H1 (cell line): ENCODE measurements at regions not wholly inside any gene's neighbourhood (a gene's known extent, or its start where the extent isn't known, plus 50 kb on each side); places are given as distances from the start of the nearest gene placed in this dataset.

ENCODE experiments used
- CTCF ChIA-PET: fragments of 300-600 bp; sonication (Branson Sonifier 250); formaldehyde crosslinking; loops from one replicate; lab custom pipeline; 2021; ENCODE audit not compliant: partially characterized antibody; lab: Charles Lee
- POLR2A ChIA-PET: fragments of 300-600 bp; sonication (Branson Sonifier 250); formaldehyde crosslinking; loops from one replicate; lab custom pipeline; 2021; ENCODE audit warnings: inconsistent platforms; ENCODE audit not compliant: partially characterized antibody; lab: Charles Lee
- DNase-seq, 2 experiments: peaks; one replicate each; pipeline versions ENCODE4 v3.0.0 to v3.0.0-alpha.2; 2010 to 2022; ENCODE audit warnings: low spot score in 2 of 2, low read depth in 1 of 2, mixed read lengths in 1 of 2
- FAIRE-seq: peaks from 2 replicates; lab custom pipeline; 2011; peaks lifted over from hg19 to GRCh38; lab: Jason Lieb, UNC
- H2AFZ ChIP-seq: 2 replicates; pipeline ENCODE4 v1.8.1; 2012; ENCODE audit warnings: low read length, inconsistent platforms
- H2AK5ac ChIP-seq: 2 replicates; pipeline ENCODE4 v1.6.1; 2013; ENCODE audit warnings: low read depth, low read length
- H2BK120ac ChIP-seq: replicated peaks from 2 replicates; pipeline ENCODE3; 2013; ENCODE audit warnings: low read depth, low read length, inconsistent platforms
- H2BK12ac ChIP-seq: 2 replicates; pipeline ENCODE4 v1.6.1; 2013; ENCODE audit warnings: low read depth, low read length
- H2BK15ac ChIP-seq: 2 replicates; pipeline ENCODE4 v1.6.1; 2013; ENCODE audit warnings: low read length
- H2BK20ac ChIP-seq: 2 replicates; pipeline ENCODE4 v1.6.1; 2013; ENCODE audit warnings: low read length
- H2BK5ac ChIP-seq: 2 replicates; pipeline ENCODE4 v1.6.1; 2013; ENCODE audit warnings: low read depth, low read length
- H3K14ac ChIP-seq: 2 replicates; pipeline ENCODE4 v1.6.1; 2013; ENCODE audit warnings: inconsistent platforms; ENCODE audit not compliant: insufficient read length
- H3K18ac ChIP-seq: 2 replicates; pipeline ENCODE4 v1.6.1; 2013; ENCODE audit warnings: low read length; ENCODE audit errors: extremely low read depth
- H3K23ac ChIP-seq: 2 replicates; pipeline ENCODE4 v1.6.1; 2013; ENCODE audit warnings: inconsistent platforms; ENCODE audit not compliant: insufficient read length
- H3K23me2 ChIP-seq: 2 replicates; pipeline ENCODE4 v1.6.1; 2013; ENCODE audit warnings: low read depth, low read length
- H3K27ac ChIP-seq: 2 replicates; pipeline ENCODE4 v1.6.1; 2011; ENCODE audit warnings: low read depth, low read length, inconsistent platforms
- H3K27me3 ChIP-seq, 4 experiments: replicated peaks in 1 of 4; 1 replicate in 1 of 4; 2 replicates in 3 of 4; pipeline versions ENCODE4 v1.6.1 to v1.8.1; 2011 to 2013; ENCODE audit warnings: low read length in 3 of 4, mild to moderate bottlenecking in 3 of 4, inconsistent platforms in 2 of 4, mixed read lengths in 2 of 4, moderate library complexity in 1 of 4; ENCODE audit not compliant: control insufficient read depth in 3 of 4, insufficient read depth in 3 of 4; ENCODE audit errors: extremely low read depth in 1 of 4
- H3K36me3 ChIP-seq, 4 experiments: 2 replicates each; pipeline versions ENCODE4 v1.6.1 to v1.8.1; 2011 to 2013; ENCODE audit warnings: mild to moderate bottlenecking in 4 of 4, low read length in 3 of 4, moderate library complexity in 2 of 4, control low read depth in 1 of 4, inconsistent platforms in 1 of 4; ENCODE audit not compliant: insufficient read depth in 4 of 4, control insufficient read depth in 2 of 4
- H3K4ac ChIP-seq: replicated peaks from 2 replicates; pipeline ENCODE3; 2013; ENCODE audit warnings: low read length, low read depth, mixed read lengths, inconsistent platforms; ENCODE audit not compliant: insufficient read length
- H3K4me1 ChIP-seq, 4 experiments: replicated peaks in 1 of 4; 1 replicate in 1 of 4; 2 replicates in 3 of 4; pipeline versions ENCODE4 v1.6.1 to v1.8.1; 2011 to 2013; ENCODE audit warnings: low read length in 3 of 4, inconsistent platforms in 2 of 4, mixed read lengths in 1 of 4; ENCODE audit not compliant: insufficient read depth in 4 of 4, control insufficient read depth in 3 of 4
- H3K4me2 ChIP-seq, 2 experiments: 2 replicates each; pipeline versions ENCODE4 v1.6.1 to v1.8.1; 2011 to 2013; ENCODE audit warnings: low read depth in 2 of 2, low read length in 2 of 2, control low read depth in 1 of 2, inconsistent platforms in 1 of 2, mild to moderate bottlenecking in 1 of 2; ENCODE audit not compliant: insufficient read depth in 1 of 2
- H3K4me3 ChIP-seq, 4 experiments: fragments of 200-600, 300-600 bp in 1 of 4; sonication (generic), shearing (Covaris generic), sonication (Bioruptor Twin) in 1 of 4; 2 replicates each; pipeline versions ENCODE4 v1.5.1 to v1.8.1; 2011 to 2016; ENCODE audit warnings: low read length in 4 of 4, low read depth in 3 of 4, control low read depth in 2 of 4, inconsistent platforms in 2 of 4, mild to moderate bottlenecking in 2 of 4, mixed read lengths in 1 of 4, moderate library complexity in 1 of 4; ENCODE audit not compliant: insufficient read depth in 2 of 4; ENCODE audit errors: extremely low read depth in 1 of 4
- H3K56ac ChIP-seq: replicated peaks from 2 replicates; pipeline ENCODE3; 2013; ENCODE audit warnings: low read depth, mild to moderate bottlenecking, mixed read lengths, low read length, inconsistent platforms; ENCODE audit not compliant: insufficient read length
- H3K79me1 ChIP-seq: 2 replicates; pipeline ENCODE4 v1.6.1; 2013; ENCODE audit warnings: low read depth, low read length, control low read depth
- H3K79me2 ChIP-seq, 2 experiments: 2 replicates each; pipeline versions ENCODE4 v1.6.1 to v1.8.1; 2012 to 2013; ENCODE audit warnings: low read length in 2 of 2, mild to moderate bottlenecking in 2 of 2, inconsistent platforms in 1 of 2; ENCODE audit not compliant: insufficient read depth in 2 of 2, control insufficient read depth in 1 of 2
- H3K9ac ChIP-seq, 4 experiments: replicated peaks in 1 of 4; 1 replicate in 1 of 4; 2 replicates in 3 of 4; pipeline versions ENCODE4 v1.6.1 to v1.8.1; 2011 to 2013; ENCODE audit warnings: low read depth in 3 of 4, low read length in 3 of 4, control low read depth in 2 of 4, mild to moderate bottlenecking in 2 of 4, moderate library complexity in 2 of 4, inconsistent platforms in 1 of 4; ENCODE audit errors: extremely low read depth in 1 of 4
- H3K9me3 ChIP-seq, 2 experiments: 2 replicates each; pipeline versions ENCODE4 v1.6.1 to v1.8.1; 2012 to 2013; ENCODE audit warnings: mild to moderate bottlenecking in 2 of 2, moderate library complexity in 2 of 2, control low read depth in 1 of 2, inconsistent platforms in 1 of 2, low read depth in 1 of 2, low read length in 1 of 2, mixed read lengths in 1 of 2; ENCODE audit not compliant: insufficient read depth in 2 of 2
- H4K20me1 ChIP-seq, 2 experiments: replicated peaks in 1 of 2; 2 replicates each; pipeline versions ENCODE3 to v1.8.1; 2011 to 2013; ENCODE audit warnings: inconsistent platforms in 2 of 2, low read length in 2 of 2, mild to moderate bottlenecking in 1 of 2; ENCODE audit not compliant: insufficient read depth in 2 of 2, control insufficient read depth in 1 of 2
- H4K5ac ChIP-seq: 2 replicates; pipeline ENCODE4 v1.6.1; 2013; ENCODE audit warnings: low read length, low read depth, mixed read lengths, inconsistent platforms; ENCODE audit not compliant: insufficient read length
- H4K8ac ChIP-seq: 2 replicates; pipeline ENCODE4 v1.8.0; 2013; ENCODE audit warnings: mild to moderate bottlenecking, moderate library complexity, low read length, inconsistent platforms; ENCODE audit not compliant: insufficient read depth; ENCODE audit errors: extremely low read depth
- H4K91ac ChIP-seq: replicated peaks from 2 replicates; pipeline ENCODE3; 2013; ENCODE audit warnings: low read length, mixed read lengths, inconsistent platforms; ENCODE audit not compliant: insufficient read length
- CBX5 ChIP-seq: fragments of 300-800, 300-1000 bp; sonication (generic); IDR thresholded peaks from 2 replicates; pipeline ENCODE4 v1.7.1; 2016; ENCODE audit warnings: antibody characterized with exemption, low read length, low read depth
- CEBPB ChIP-seq: IDR thresholded peaks from 2 replicates; pipeline ENCODE4 v1.6.1; 2012; ENCODE audit warnings: low read depth, low read length
- CHD2 ChIP-seq: IDR thresholded peaks from 2 replicates; pipeline ENCODE4 v1.6.1; 2012; ENCODE audit warnings: low read length, improper control_type of control experiment
- CTBP2 ChIP-seq: IDR thresholded peaks from 2 replicates; pipeline ENCODE4 v1.7.0; 2011; ENCODE audit warnings: borderline replicate concordance, mild to moderate bottlenecking, moderate library complexity, mixed read lengths, low read length; ENCODE audit not compliant: insufficient read depth, insufficient read length
- E2F6 ChIP-seq: IDR thresholded peaks from 2 replicates; pipeline ENCODE4 v1.6.1; 2012; ENCODE audit warnings: inconsistent platforms
- GABPA ChIP-seq: IDR thresholded peaks from 2 replicates; pipeline ENCODE4 v1.6.1; 2011; ENCODE audit warnings: mild to moderate bottlenecking, low read length, moderate library complexity, borderline replicate concordance; ENCODE audit not compliant: insufficient read depth
- POLR2A ChIP-seq, 2 experiments: IDR thresholded peaks; 1 replicate in 1 of 2; 2 replicates in 1 of 2; pipeline ENCODE4 v1.6.1; 2011; ENCODE audit warnings: low read depth in 2 of 2, low read length in 2 of 2, mild to moderate bottlenecking in 2 of 2; ENCODE audit errors: control extremely low read depth in 1 of 2
- RAD21 ChIP-seq, 2 experiments: IDR thresholded peaks in 1 of 2; conservative IDR thresholded peaks in 1 of 2; 2 replicates each; pipeline ENCODE4 v1.6.1; 2011; ENCODE audit warnings: low read depth in 2 of 2, low read length in 2 of 2, improper control_type of control experiment in 1 of 2, inconsistent platforms in 1 of 2, mild to moderate bottlenecking in 1 of 2, moderate library complexity in 1 of 2
- RBBP5 ChIP-seq: IDR thresholded peaks from 2 replicates; pipeline ENCODE4 v1.7.1; 2012; ENCODE audit warnings: low read depth, mild to moderate bottlenecking, inconsistent platforms, low read length, moderate library complexity, borderline replicate concordance
- RNF2 ChIP-seq: fragments of 200-900, 300-1000 bp; sonication (generic); IDR thresholded peaks from 2 replicates; pipeline ENCODE4 v1.7.1; 2016; ENCODE audit warnings: borderline replicate concordance, low read depth, mild to moderate bottlenecking, antibody characterized with exemption, low read length; ENCODE audit not compliant: poor library complexity, severe bottlenecking; ENCODE audit errors: missing control alignments
- ZNF274 ChIP-seq: IDR thresholded peaks from 2 replicates; pipeline ENCODE4 v1.7.0; 2012; ENCODE audit warnings: low read length, borderline replicate concordance; ENCODE audit errors: extremely low read depth
- WGBS, 2 experiments: shearing (Covaris generic) in 1 of 2; methylation state at CpG; one replicate each; pipeline versions ENCODE4 v1.1.6 to v1.1.7; 2013 to 2015; ENCODE audit warnings: low lambda C conversion rate in 2 of 2, mixed read lengths in 2 of 2, inconsistent platforms in 1 of 2, low coverage in 1 of 2, missing lambda C conversion rate in 1 of 2; ENCODE audit not compliant: insufficient replicate concordance in 2 of 2, insufficient coverage in 1 of 2, insufficient read length in 1 of 2; ENCODE audit errors: extremely low coverage in 1 of 2, missing lambda C conversion rate in 1 of 2; 5-methylcytosine and 5-hydroxymethylcytosine counted together
- TF ChIP-seq, protein P1 (sequence below): IDR thresholded peaks from 2 replicates; pipeline ENCODE4 v1.6.1; 2012; ENCODE audit warnings: inconsistent platforms

GRCh38 chr15:97561529-97561928 is 399.0 kb upstream of the ARRDC4 start:
- Histone ChIP-seq H2AK5ac (no peak overlapping the region), H2BK15ac (no peak overlapping the region), H3K23ac (no peak overlapping the region), H3K36me3 (no peaks in the 10 kb centered on the region), H2BK120ac (no peak overlapping the region), H3K18ac (no peak overlapping the region), H4K5ac (no peak overlapping the region), H2BK5ac (no peak overlapping the region), H3K23me2 (no peaks in the 10 kb centered on the region), H3K9ac (no peak overlapping the region), H3K79me2 (no peaks in the 10 kb centered on the region), H3K4ac (no peak overlapping the region), H2AFZ (no peak overlapping the region), H3K9me3 (no peaks in the 10 kb centered on the region), H3K27ac (no peak overlapping the region), H3K4me1 (no peaks in the 10 kb centered on the region), H3K79me1 (no peaks in the 10 kb centered on the region), H4K8ac (no peak overlapping the region), H2BK20ac (no peak overlapping the region), H4K20me1 (no peaks in the 10 kb centered on the region), H2BK12ac (no peak overlapping the region), H3K4me2 (no peak overlapping the region), H3K14ac (no peak overlapping the region), H3K56ac (no peak overlapping the region), H3K27me3 (no peaks in the 10 kb centered on the region), H4K91ac (no peak overlapping the region), H3K4me3 (no peak overlapping the region)
- ChIA-PET POLR2A (no interaction called here), CTCF (interaction anchor here (0.7 kb wide), 1 partner anchor 25 kb away, joined by 3 read pairs; no protein-coding TSS in a partner anchor)
- FAIRE-seq (no peak), DNase-seq (no peak)
- WGBS, 2 experiments, result 100% methylated on average over 2 of the region's 2 CpGs; no CpG with 5 or more reads in 1 of the 2 experiments
- TF ChIP-seq GABPA (no peak), RBBP5 (no peak), E2F6 (no peak), RAD21 (IDR thresholded peaks at IDR 0.05 in 1 of 2, conservative IDR thresholded peaks at IDR 0.05 in 1 of 2; ENCODE audit: low read depth in 2 of 2, low read length in 2 of 2) (no peak), CEBPB (no peak), CHD2 (no peak), POLR2A (IDR thresholded peaks at IDR 0.05; ENCODE audit: control extremely low read depth in 1 of 2, low read depth in 2 of 2, low read length in 2 of 2) (no peak), ZNF274 (no peak), CBX5 (no peak), CTBP2 (no peak), RNF2 (no peak)
- TF ChIP-seq, protein P1, sequence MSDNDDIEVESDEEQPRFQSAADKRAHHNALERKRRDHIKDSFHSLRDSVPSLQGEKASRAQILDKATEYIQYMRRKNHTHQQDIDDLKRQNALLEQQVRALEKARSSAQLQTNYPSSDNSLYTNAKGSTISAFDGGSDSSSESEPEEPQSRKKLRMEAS, result no peak
